Stimulated activated CD4-positive, alpha-beta T cell treated with anti-CD3 and anti-CD28 coated beads, Interleukin-2, amount 100 ng/mL, for 24 hours (primary cell): ENCODE measurements at regions not wholly inside any gene's neighbourhood (a gene's known extent, or its start where the extent isn't known, plus 50 kb on each side); places are given as distances from the start of the nearest gene placed in this dataset.

Source experiments
- DNase-seq, 2 donors: peaks; one replicate each; pipeline ENCODE4 v3.0.0-alpha.2; 2020

DNA sequence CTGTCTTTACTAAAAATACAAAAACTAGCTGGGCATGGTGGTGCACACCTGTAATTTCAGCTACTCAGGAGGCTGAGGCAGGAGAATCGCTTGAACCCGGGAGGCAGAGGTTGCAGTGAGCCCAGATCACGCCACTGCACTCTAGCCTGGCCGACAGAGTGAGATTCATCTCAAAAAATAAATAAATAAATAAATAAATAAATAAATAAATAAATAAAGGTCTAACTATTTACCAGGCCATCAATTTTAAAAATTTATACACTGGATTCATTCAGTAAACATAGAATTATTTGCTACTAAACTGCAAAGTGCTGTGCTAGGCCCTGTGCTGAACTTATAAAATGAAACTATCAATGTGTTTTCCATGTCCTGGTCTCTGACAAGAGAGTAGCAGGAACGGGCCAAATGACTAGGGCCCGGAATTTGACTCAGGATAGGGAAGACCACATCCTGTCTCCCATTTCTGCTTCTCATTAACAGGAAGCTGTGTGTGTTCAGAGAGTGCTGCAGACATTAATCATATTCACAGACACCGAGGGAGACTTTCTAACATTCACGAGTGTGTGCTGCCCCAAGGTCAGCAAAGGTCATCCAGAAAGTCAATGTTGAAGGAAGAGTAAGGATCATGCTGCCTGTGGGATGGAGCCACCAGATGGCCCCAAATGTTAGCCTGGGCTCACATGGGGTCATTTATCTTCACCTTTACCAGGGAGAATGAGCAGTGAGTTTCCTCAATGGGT is 95.8 kb downstream of the SPP2 start:
- no peak for DNase-seq

DNA sequence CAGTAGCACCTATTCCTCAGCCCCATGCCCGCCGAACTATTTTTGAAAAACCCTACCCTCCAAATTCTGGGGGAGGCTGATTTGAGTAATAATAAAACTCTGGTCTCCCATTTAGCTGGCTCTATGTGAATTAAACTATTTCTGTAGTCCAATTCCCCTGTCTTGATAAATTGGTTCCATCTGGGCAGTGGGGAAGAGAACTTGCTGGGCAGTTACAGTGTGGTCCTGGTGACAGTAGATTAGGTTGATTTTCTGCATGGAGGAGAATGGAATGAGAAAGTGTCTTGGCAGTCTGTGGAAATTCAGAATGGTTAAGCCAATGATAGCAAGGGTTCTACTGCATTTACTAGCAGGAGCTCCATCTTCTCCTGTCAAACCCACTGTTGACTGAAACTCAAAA is 95.0 kb downstream of the SPP2 start:
- no peak for DNase-seq

GRCh38 chr2:234145057-234145456 is 94.6 kb downstream of the SPP2 start:
- no peak for DNase-seq

- no peak for DNase-seq
These were observed 93.4 kb downstream of the SPP2 start for GRCh38 chr2:234143896-234144295.

- no peak for DNase-seq
These were observed 92.0 kb downstream of the SPP2 start for GRCh38 chr2:234142530-234142929.

DNA sequence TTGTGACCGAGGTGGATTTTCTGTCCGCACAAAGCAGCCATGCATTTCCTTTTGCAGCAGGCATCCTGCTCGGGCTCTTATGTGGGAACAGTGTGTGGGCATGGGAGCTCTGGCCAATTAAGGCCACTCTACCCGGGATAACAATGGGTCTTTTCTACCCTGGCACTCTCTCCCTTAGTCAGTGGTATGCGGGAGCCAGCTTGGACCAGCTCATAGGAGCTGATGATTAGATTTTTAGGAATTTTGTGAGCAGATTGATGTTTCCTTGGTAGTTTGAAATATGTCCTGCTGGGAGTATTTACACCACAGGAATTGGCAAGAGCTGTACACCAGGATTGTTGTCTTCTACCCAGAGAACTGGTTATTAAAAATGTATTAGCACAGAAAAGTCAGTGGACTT is 89.3 kb downstream of the SPP2 start:
- DNase-seq: no peak

- no peak for DNase-seq
These were observed 88.3 kb downstream of the SPP2 start for GRCh38 chr2:234138836-234139235.

GRCh38 chr2:234137400-234138014 is 87.0 kb downstream of the SPP2 start:
- no peak for DNase-seq

DNA sequence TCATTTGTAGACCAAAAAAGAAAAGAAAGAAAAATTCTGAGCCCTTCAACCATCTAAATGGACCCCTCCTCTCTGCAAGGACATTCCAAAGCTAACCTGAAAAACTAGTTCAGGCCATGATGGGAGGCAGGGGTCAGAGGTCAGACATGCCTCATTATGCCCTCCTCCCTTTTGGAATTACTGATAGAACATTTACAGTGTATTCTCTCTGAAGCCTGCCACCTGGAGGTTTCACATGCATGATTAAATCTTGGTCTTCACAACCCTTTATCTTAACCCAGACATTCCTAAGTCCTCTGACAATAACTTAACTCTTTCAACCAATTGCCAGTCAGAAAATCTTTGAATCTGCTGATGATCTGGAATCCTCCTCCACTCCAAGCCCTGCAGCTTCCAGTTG is 86.0 kb downstream of the SPP2 start:
- no peak for DNase-seq

GRCh38 chr2:234135750-234136221 is 85.3 kb downstream of the SPP2 start:
- peak; percentile 55 for DNase-seq

DNA sequence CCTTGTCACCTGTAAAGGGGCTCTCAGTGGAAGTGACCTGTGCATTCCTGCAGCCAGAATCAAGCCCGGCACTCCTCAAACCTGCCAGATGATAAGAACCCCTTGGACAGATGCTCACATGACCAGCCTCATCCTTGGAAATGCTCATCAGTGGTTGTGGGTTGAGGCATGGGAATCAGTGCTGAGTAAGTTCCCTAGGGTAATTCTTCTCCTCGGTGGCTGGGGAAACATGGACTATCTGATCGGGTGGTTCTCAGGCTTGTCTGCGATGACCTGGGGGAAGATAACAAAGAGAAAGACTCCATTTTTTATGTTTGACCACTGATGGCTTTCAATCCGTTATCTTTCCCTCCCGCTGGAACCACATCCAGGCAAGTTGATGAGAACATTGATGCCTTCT is 84.0 kb downstream of the SPP2 start:
- DNase-seq: no peak

DNA sequence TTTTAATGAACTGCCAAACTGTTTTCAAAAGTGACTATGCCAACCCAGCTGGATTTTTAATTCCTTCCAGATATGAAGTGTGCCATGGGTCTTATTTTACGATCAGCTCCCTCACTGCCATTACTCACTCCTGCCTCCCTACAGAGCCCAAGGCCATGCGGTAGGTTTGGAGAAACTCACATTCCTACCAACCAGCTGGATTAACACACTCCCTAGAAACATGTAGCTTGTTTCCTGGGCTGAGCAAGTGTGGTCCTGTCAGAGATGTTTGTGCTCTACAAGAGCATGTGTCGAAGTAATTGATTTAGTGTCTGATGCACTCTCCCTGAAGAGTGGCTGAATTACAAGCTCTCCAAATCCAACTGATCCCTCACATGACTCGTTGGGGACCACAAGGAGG is 82.5 kb downstream of the SPP2 start:
- no peak for DNase-seq

DNA sequence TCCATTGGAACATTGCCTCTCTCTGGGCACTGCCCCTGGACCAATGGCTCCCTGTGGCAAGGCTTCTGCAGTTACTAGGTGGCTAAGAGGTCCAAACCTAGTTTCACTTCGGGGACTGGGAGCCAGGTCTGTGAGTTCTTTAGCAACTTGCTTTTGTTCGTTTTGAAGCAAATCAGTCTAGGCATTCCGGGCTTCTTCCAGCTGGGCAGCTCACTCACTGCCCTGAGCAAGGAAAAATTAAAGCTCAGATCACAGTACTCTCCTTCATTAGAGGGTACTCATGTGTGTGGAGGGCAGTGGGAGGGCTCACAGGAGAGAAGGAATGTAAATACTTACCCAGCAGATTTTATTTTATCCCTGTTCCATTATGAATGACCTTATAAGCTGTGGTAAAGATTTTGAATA is 80.3 kb downstream of the SPP2 start:
- DNase-seq: no peak

DNA sequence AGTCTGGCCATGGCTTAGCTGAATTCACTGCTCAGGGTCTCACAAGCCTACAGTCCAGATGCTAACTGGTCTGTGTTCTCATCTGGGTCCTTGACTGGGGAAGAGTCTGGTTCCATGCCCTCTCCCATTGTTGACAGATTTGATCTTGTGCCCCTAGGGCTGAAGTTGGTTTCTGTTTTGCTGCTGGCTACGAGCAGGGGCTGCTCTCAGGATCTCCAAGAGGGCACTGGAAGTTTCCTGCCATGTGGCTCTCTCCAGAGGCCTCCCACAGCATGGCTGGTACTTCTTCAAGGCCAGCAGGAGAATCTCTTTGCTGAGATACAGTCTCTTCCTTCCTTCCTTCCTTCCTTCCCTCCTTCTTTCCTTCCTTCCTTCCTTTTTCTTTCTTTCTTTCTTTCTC is 78.1 kb downstream of the SPP2 start:
- DNase-seq: no peak
